GM12878 (cell line): ENCODE measurements at regions not wholly inside any gene's neighbourhood (a gene's known extent, or its start where the extent isn't known, plus 50 kb on each side); places are given as distances from the start of the nearest gene placed in this dataset.

Experiments used
- ATAC-seq: fragments of 200-7000 bp; cut with Tn5 transposase; 3 replicates; pipeline ENCODE4 v1.9.1; 2020; ENCODE audit warnings: mild to moderate bottlenecking, moderate library complexity
- BruUV-seq: library from RNA; stranded (reverse); fragments of 400-500 nt; replicated peaks from 2 replicates; lab custom pipeline; 2021; lab: Mats Ljungman, UMichigan
- CTCF ChIA-PET: fragments of 300-600 bp; sonication (Branson Sonifier 250); formaldehyde crosslinking; extraction: SDS; loops from one replicate; lab custom pipeline; 2021; ENCODE audit warnings: inconsistent platforms; lab: Yijun Ruan, JAX
- POLR2A ChIA-PET: fragments of 350-600 bp; formaldehyde crosslinking; extraction: SDS; loops from one replicate; lab custom pipeline; 2021; ENCODE audit warnings: inconsistent platforms; lab: Charles Lee
- RAD21 ChIA-PET: fragments of 300-600 bp; sonication (Branson Sonifier 250); formaldehyde crosslinking; loops from one replicate; lab custom pipeline; 2023; ENCODE audit warnings: antibody characterized with exemption; ENCODE audit not compliant: unreplicated experiment; lab: Charles Lee
- SMC1A ChIA-PET: fragments of 300-600 bp; sonication (Branson Sonifier 250); formaldehyde crosslinking; loops from one replicate; lab custom pipeline; 2023; ENCODE audit not compliant: unreplicated experiment, uncharacterized antibody; lab: Charles Lee
- DNase-seq: peaks from one replicate; pipeline ENCODE4 v3.0.0-alpha.2; 2011; ENCODE audit warnings: low read depth, low spot score
- FAIRE-seq: peaks from 3 replicates; lab custom pipeline; 2011; peaks lifted over from hg19 to GRCh38; lab: Jason Lieb, UNC
- H2AFZ ChIP-seq: 2 replicates; pipeline ENCODE4 v1.6.0; 2011; ENCODE audit warnings: low read depth, low read length, control low read depth; ENCODE audit not compliant: control insufficient read depth
- H3K27ac ChIP-seq: 2 replicates; pipeline ENCODE4 v1.5.1; 2011; ENCODE audit warnings: control low read depth; ENCODE audit not compliant: control insufficient read depth, insufficient read depth
- H3K27me3 ChIP-seq, 2 experiments: replicated peaks in 1 of 2; 2 replicates each; pipeline versions ENCODE4 v1.6.0 to v1.6.1; 2011; ENCODE audit warnings: low read length in 1 of 2; ENCODE audit not compliant: control insufficient read depth in 2 of 2, insufficient read depth in 2 of 2
- H3K36me3 ChIP-seq, 2 experiments: 2 replicates each; pipeline ENCODE4 v1.5.1; 2011; ENCODE audit warnings: low read length in 1 of 2; ENCODE audit not compliant: control insufficient read depth in 2 of 2, insufficient read depth in 2 of 2
- H3K4me1 ChIP-seq: 2 replicates; pipeline ENCODE4 v1.6.1; 2011; ENCODE audit warnings: mild to moderate bottlenecking, low read length, moderate library complexity, mixed read lengths; ENCODE audit not compliant: control insufficient read depth, insufficient read depth
- H3K4me2 ChIP-seq: 2 replicates; pipeline ENCODE4 v1.6.0; 2011; ENCODE audit warnings: control low read depth; ENCODE audit not compliant: control insufficient read depth, insufficient read depth
- H3K4me3 ChIP-seq: fragments of 200-600 bp; sonication (generic); 2 replicates; pipeline ENCODE4 v1.5.1; 2016
- H3K79me2 ChIP-seq: 2 replicates; pipeline ENCODE4 v1.6.0; 2011; ENCODE audit warnings: low read length; ENCODE audit not compliant: control insufficient read depth, insufficient read depth
- H3K9ac ChIP-seq: 2 replicates; pipeline ENCODE4 v1.8.0; 2011; ENCODE audit warnings: low read length, control low read depth, mixed read lengths; ENCODE audit not compliant: control insufficient read depth, insufficient read depth
- H3K9me3 ChIP-seq: replicated peaks from 3 replicates; pipeline ENCODE4 v1.5.1; 2011; ENCODE audit warnings: mild to moderate bottlenecking, low read length; ENCODE audit not compliant: control insufficient read depth, insufficient read depth
- H4K20me1 ChIP-seq: 2 replicates; pipeline ENCODE4 v1.6.0; 2011; ENCODE audit not compliant: control insufficient read depth, insufficient read depth
- BRCA1 ChIP-seq: IDR thresholded peaks from 2 replicates; pipeline ENCODE4 v1.6.1; 2011; ENCODE audit warnings: low read depth, low read length, improper control_type of control experiment
- CHD1 ChIP-seq: IDR thresholded peaks from 2 replicates; pipeline ENCODE4 v1.6.1; 2012; ENCODE audit warnings: low read depth, low read length, improper control_type of control experiment
- DPF2 ChIP-seq: fragments of 450-650 bp; IDR thresholded peaks from 2 replicates; pipeline ENCODE4 v1.6.1; 2017; ENCODE audit warnings: mild to moderate bottlenecking
- ESRRA ChIP-seq: IDR thresholded peaks from 2 replicates; pipeline ENCODE4 v1.6.1; 2012; ENCODE audit warnings: mild to moderate bottlenecking, low read length, improper control_type of control experiment
- GABPA ChIP-seq: IDR thresholded peaks from 2 replicates; pipeline ENCODE4 v1.6.1; 2014; ENCODE audit warnings: antibody characterized with exemption, low read depth, mild to moderate bottlenecking, inconsistent platforms
- MTA2 ChIP-seq: fragments of 450-650 bp; IDR thresholded peaks from 2 replicates; pipeline ENCODE4 v1.6.1; 2016; ENCODE audit warnings: low read depth, mild to moderate bottlenecking, moderate library complexity
- POU2F2 ChIP-seq: IDR thresholded peaks from 3 replicates; pipeline ENCODE4 v1.6.1; 2011; ENCODE audit warnings: low read depth, mild to moderate bottlenecking, low read length, borderline replicate concordance
- RCOR1 ChIP-seq: conservative IDR thresholded peaks from 2 replicates; pipeline ENCODE4 v1.6.1; 2012; ENCODE audit warnings: low read depth, low read length, improper control_type of control experiment
- RELA ChIP-seq: fragments of 450-650 bp; IDR thresholded peaks from 2 replicates; pipeline ENCODE4 v1.8.0; 2014; ENCODE audit warnings: borderline replicate concordance; ENCODE audit not compliant: partially characterized antibody
- SMAD1 ChIP-seq: fragments of 450-650 bp; IDR thresholded peaks from 2 replicates; pipeline ENCODE4 v1.6.1; 2018; ENCODE audit warnings: mild to moderate bottlenecking, low read depth; ENCODE audit not compliant: partially characterized antibody
- in situ Hi-C: fragments of 300-500 bp; cut with MboI; formaldehyde crosslinking; loops from 9 replicates; pipeline ENCODE4 v1.14.3; 2018; ENCODE audit warnings: mixed read lengths
- intact Hi-C: fragments of 100-400 bp; cut with micrococcal nuclease; formaldehyde crosslinking; loops from one replicate; pipeline ENCODE4 v1.14.2; 2022; ENCODE audit not compliant: unreplicated experiment
- TF ChIP-seq, protein P1 (sequence below): fragments of 450-650 bp; IDR thresholded peaks from 2 replicates; pipeline ENCODE4 v1.6.1; 2014; ENCODE audit warnings: mild to moderate bottlenecking
- TF ChIP-seq, protein P2 (sequence below): fragments of 450-650 bp; IDR thresholded peaks from 2 replicates; pipeline ENCODE4 v1.6.1; 2016; ENCODE audit warnings: mild to moderate bottlenecking
- TF ChIP-seq, protein P3 (sequence below): fragments of 450-650 bp; IDR thresholded peaks from 2 replicates; pipeline ENCODE4 v1.6.1; 2017; ENCODE audit warnings: mild to moderate bottlenecking

DNA sequence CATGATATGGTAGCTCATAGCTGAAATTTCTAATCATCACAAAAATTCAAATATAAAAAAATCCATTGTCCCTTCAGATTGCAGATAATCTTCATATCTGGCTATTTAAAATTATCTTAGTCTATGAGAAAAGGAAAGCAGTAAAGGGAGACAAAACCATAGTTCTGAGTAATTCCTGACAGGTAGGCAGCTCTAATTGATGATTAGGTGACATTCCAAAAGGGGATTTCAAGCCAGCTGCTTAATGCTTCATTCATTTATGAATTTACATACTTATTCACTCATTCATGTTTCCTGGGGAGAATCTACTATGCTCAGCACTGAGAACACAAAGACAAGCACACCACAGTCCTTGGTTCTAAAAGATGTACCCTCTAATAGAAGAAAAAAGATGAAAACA, 437.1 kb downstream of the COL12A1 start:
- Histone ChIP-seq H3K27ac (no peak overlapping the region), H3K9ac (no peak overlapping the region), H4K20me1 (no peaks in the 10 kb centered on the region), H3K4me3 (no peak overlapping the region), H3K4me2 (no peak overlapping the region), H3K4me1 (no peaks in the 10 kb centered on the region), H3K36me3 (no peaks in the 10 kb centered on the region), H2AFZ (no peak overlapping the region), H3K27me3 (no peaks in the 10 kb centered on the region), H3K79me2 (no peaks in the 10 kb centered on the region), H3K9me3 (no peaks in the 10 kb centered on the region)
- POLR2A ChIA-PET, result no interaction called here
- in situ Hi-C loops (no loop called here), intact Hi-C loops (no loop called here)
- DNase-seq (no peak), ATAC-seq (no peak), FAIRE-seq (no peak)
- CTCF ChIA-PET, result interaction anchor here (0.6 to 1.6 kb wide), 2 partner anchors 9 to 19 kb away, joined by 3 to 7 read pairs; no protein-coding TSS in a partner anchor
- no TSS peak for BruUV-seq
- RAD21 ChIA-PET, result interaction anchor here (1.4 kb wide), 1 partner anchor 11 kb away, joined by 3 read pairs; no protein-coding TSS in a partner anchor
- SMC1A ChIA-PET, result interaction anchor here (0.6 kb wide), 1 partner anchor 442 kb away, joined by 3 read pairs; no protein-coding TSS in a partner anchor
- no peak for TF ChIP-seq ESRRA
- TF ChIP-seq, protein P1, sequence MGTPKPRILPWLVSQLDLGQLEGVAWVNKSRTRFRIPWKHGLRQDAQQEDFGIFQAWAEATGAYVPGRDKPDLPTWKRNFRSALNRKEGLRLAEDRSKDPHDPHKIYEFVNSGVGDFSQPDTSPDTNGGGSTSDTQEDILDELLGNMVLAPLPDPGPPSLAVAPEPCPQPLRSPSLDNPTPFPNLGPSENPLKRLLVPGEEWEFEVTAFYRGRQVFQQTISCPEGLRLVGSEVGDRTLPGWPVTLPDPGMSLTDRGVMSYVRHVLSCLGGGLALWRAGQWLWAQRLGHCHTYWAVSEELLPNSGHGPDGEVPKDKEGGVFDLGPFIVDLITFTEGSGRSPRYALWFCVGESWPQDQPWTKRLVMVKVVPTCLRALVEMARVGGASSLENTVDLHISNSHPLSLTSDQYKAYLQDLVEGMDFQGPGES, result no peak
- TF ChIP-seq, protein P2, sequence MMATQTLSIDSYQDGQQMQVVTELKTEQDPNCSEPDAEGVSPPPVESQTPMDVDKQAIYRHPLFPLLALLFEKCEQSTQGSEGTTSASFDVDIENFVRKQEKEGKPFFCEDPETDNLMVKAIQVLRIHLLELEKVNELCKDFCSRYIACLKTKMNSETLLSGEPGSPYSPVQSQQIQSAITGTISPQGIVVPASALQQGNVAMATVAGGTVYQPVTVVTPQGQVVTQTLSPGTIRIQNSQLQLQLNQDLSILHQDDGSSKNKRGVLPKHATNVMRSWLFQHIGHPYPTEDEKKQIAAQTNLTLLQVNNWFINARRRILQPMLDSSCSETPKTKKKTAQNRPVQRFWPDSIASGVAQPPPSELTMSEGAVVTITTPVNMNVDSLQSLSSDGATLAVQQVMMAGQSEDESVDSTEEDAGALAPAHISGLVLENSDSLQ, result no peak
- TF ChIP-seq GABPA, result no peak
- no peak for TF ChIP-seq DPF2
- TF ChIP-seq POU2F2, result no peak
- TF ChIP-seq BRCA1, result no peak
- no peak for TF ChIP-seq SMAD1
- TF ChIP-seq CHD1, result no peak
- no peak for TF ChIP-seq RCOR1
- no peak for TF ChIP-seq MTA2
- TF ChIP-seq, protein P3, sequence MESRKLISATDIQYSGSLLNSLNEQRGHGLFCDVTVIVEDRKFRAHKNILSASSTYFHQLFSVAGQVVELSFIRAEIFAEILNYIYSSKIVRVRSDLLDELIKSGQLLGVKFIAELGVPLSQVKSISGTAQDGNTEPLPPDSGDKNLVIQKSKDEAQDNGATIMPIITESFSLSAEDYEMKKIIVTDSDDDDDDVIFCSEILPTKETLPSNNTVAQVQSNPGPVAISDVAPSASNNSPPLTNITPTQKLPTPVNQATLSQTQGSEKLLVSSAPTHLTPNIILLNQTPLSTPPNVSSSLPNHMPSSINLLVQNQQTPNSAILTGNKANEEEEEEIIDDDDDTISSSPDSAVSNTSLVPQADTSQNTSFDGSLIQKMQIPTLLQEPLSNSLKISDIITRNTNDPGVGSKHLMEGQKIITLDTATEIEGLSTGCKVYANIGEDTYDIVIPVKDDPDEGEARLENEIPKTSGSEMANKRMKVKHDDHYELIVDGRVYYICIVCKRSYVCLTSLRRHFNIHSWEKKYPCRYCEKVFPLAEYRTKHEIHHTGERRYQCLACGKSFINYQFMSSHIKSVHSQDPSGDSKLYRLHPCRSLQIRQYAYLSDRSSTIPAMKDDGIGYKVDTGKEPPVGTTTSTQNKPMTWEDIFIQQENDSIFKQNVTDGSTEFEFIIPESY, result no peak
- no peak for TF ChIP-seq RELA
